ENCODE measurements at regions not wholly inside any gene's neighbourhood (a gene's known extent, or its start where the extent isn't known, plus 50 kb on each side); places are given as distances from the start of the nearest gene placed in this dataset.

- no peak for TF ChIP-seq EZH2 (IDR thresholded peaks at IDR 0.05; ENCODE audit: low read depth)
- TF ChIP-seq, protein P1, sequence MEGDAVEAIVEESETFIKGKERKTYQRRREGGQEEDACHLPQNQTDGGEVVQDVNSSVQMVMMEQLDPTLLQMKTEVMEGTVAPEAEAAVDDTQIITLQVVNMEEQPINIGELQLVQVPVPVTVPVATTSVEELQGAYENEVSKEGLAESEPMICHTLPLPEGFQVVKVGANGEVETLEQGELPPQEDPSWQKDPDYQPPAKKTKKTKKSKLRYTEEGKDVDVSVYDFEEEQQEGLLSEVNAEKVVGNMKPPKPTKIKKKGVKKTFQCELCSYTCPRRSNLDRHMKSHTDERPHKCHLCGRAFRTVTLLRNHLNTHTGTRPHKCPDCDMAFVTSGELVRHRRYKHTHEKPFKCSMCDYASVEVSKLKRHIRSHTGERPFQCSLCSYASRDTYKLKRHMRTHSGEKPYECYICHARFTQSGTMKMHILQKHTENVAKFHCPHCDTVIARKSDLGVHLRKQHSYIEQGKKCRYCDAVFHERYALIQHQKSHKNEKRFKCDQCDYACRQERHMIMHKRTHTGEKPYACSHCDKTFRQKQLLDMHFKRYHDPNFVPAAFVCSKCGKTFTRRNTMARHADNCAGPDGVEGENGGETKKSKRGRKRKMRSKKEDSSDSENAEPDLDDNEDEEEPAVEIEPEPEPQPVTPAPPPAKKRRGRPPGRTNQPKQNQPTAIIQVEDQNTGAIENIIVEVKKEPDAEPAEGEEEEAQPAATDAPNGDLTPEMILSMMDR (conservative IDR thresholded peaks at IDR 0.05) = no peak
Observed at GRCh38 chr1:102627145-102627544, 481.2 kb downstream of the COL11A1 start.

Measured in PC-9 (cell line).